HG03135 (cell line): ENCODE measurements at regions not wholly inside any gene's neighbourhood (a gene's known extent, or its start where the extent isn't known, plus 50 kb on each side); places are given as distances from the start of the nearest gene placed in this dataset.
"Not testable (repeated sequence)": the region's sequence is repeated elsewhere in the genome, so short reads cannot be mapped to it uniquely, and the experiment has no call there.

Experiments
- ATAC-seq: cut with Tn5 transposase; IDR thresholded peaks from one replicate; pipeline ENCODE4 v1.9.1; 2021; ENCODE audit warnings: mild to moderate bottlenecking, moderate library complexity; ENCODE audit not compliant: unreplicated experiment

GRCh38 chr9:102941868-102942267 lies 53.3 kb upstream of the CYLC2 start:
- ATAC-seq, result no peak

- no peak for ATAC-seq
Measured at GRCh38 chr9:102922526-102922925, 72.6 kb upstream of the CYLC2 start.

- no peak for ATAC-seq
Measured at GRCh38 chr9:102911185-102911584, 83.9 kb upstream of the CYLC2 start.

GRCh38 chr9:102905795-102906194 lies 89.3 kb upstream of the CYLC2 start:
- ATAC-seq, result not testable (repeated sequence)

GRCh38 chr9:102892025-102892424 lies 103.1 kb upstream of the CYLC2 start:
- ATAC-seq, result no peak

GRCh38 chr9:102888747-102889146 lies 106.4 kb upstream of the CYLC2 start:
- ATAC-seq, result not testable (repeated sequence)

- ATAC-seq, result no peak
Measured at GRCh38 chr9:102875687-102876086, 119.4 kb upstream of the CYLC2 start.

GRCh38 chr9:102867488-102867887 lies 127.6 kb upstream of the CYLC2 start:
- ATAC-seq, result no peak

- ATAC-seq, result no peak
Measured at GRCh38 chr9:102862478-102862877, 132.7 kb upstream of the CYLC2 start.

GRCh38 chr9:102855641-102856040 lies 139.5 kb upstream of the CYLC2 start:
- ATAC-seq, result no peak

GRCh38 chr9:102845827-102846371 lies 149.2 kb upstream of the CYLC2 start:
- ATAC-seq, result no peak

GRCh38 chr9:102844716-102845115 lies 150.4 kb upstream of the CYLC2 start:
- ATAC-seq, result no peak

GRCh38 chr9:102842423-102842822 lies 152.7 kb upstream of the CYLC2 start:
- no peak for ATAC-seq

- no peak for ATAC-seq
Measured at GRCh38 chr9:102841376-102841775, 153.8 kb upstream of the CYLC2 start.

GRCh38 chr9:102840335-102840734 lies 154.8 kb upstream of the CYLC2 start:
- ATAC-seq, result no peak

- ATAC-seq, result no peak
Measured at GRCh38 chr9:102832814-102833213, 162.3 kb upstream of the CYLC2 start.

- no peak for ATAC-seq
Measured at GRCh38 chr9:102796244-102796643, 198.9 kb upstream of the CYLC2 start.

GRCh38 chr9:102795532-102795931 lies 199.6 kb upstream of the CYLC2 start:
- no peak for ATAC-seq

GRCh38 chr9:102779356-102779755 lies 215.8 kb upstream of the CYLC2 start:
- no peak for ATAC-seq

- ATAC-seq, result no peak
Measured at GRCh38 chr9:102778746-102779145, 216.4 kb upstream of the CYLC2 start.

- no peak for ATAC-seq
Measured at GRCh38 chr9:102770704-102771103, 224.4 kb upstream of the CYLC2 start.

- no peak for ATAC-seq
Measured at GRCh38 chr9:102769307-102769706, 225.8 kb upstream of the CYLC2 start.

- ATAC-seq, result no peak
Measured at GRCh38 chr9:102768002-102768401, 227.1 kb upstream of the CYLC2 start.
